ENCODE measurements at regions not wholly inside any gene's neighbourhood (a gene's known extent, or its start where the extent isn't known, plus 50 kb on each side); places are given as distances from the start of the nearest gene placed in this dataset.

- no peak for FAIRE-seq
- TF ChIP-seq PAX5 (IDR thresholded peaks at IDR 0.05; ENCODE audit: insufficient read depth, low read length, severe bottlenecking) (no peak), SPI1 (IDR thresholded peaks at IDR 0.05; ENCODE audit: low read depth, low read length) (no peak), POLR2A (IDR thresholded peaks at IDR 0.05; ENCODE audit: low read depth, low read length) (no peak), POU2F2 (IDR thresholded peaks at IDR 0.05; ENCODE audit: low read depth, low read length) (no peak), TAF1 (IDR thresholded peaks at IDR 0.05; ENCODE audit: low read depth, low read length) (no peak), POLR2AphosphoS5 (IDR thresholded peaks at IDR 0.05; ENCODE audit: low read depth, low read length) (no peak)
- DNase-seq (ENCODE audit: insufficient read length, low spot score): no peak
These were observed 665.0 kb upstream of the MGMT start for GRCh38 chr10:128802062-128802461.

- DNase-seq (ENCODE audit: insufficient read length, low spot score) (no peak), FAIRE-seq (no peak)
- TF ChIP-seq POLR2A (IDR thresholded peaks at IDR 0.05; ENCODE audit: low read depth, low read length) (no peak), SPI1 (IDR thresholded peaks at IDR 0.05; ENCODE audit: low read depth, low read length) (no peak), POLR2AphosphoS5 (IDR thresholded peaks at IDR 0.05; ENCODE audit: low read depth, low read length) (no peak), POU2F2 (IDR thresholded peaks at IDR 0.05; ENCODE audit: low read depth, low read length) (no peak), TAF1 (IDR thresholded peaks at IDR 0.05; ENCODE audit: low read depth, low read length) (no peak)
These were observed 663.3 kb upstream of the MGMT start for GRCh38 chr10:128803790-128804189.

GRCh38 chr10:128804411-128804810 is 662.6 kb upstream of the MGMT start:
- DNase-seq (ENCODE audit: insufficient read length, low spot score) (no peak), FAIRE-seq (no peak)
- no peak for TF ChIP-seq POLR2AphosphoS5 (IDR thresholded peaks at IDR 0.05; ENCODE audit: low read depth, low read length)
- TF ChIP-seq POU2F2 (IDR thresholded peaks at IDR 0.05; ENCODE audit: low read depth, low read length): no peak

- DNase-seq (ENCODE audit: insufficient read length, low spot score) (no peak), FAIRE-seq (no peak)
- TF ChIP-seq TAF1 (IDR thresholded peaks at IDR 0.05; ENCODE audit: low read depth, low read length) (no peak), POLR2AphosphoS5 (IDR thresholded peaks at IDR 0.05; ENCODE audit: low read depth, low read length) (no peak), POLR2A (IDR thresholded peaks at IDR 0.05; ENCODE audit: low read depth, low read length) (no peak), SPI1 (IDR thresholded peaks at IDR 0.05; ENCODE audit: low read depth, low read length) (no peak)
These were observed 658.1 kb upstream of the MGMT start for GRCh38 chr10:128808921-128809440.

- TF ChIP-seq SPI1 (IDR thresholded peaks at IDR 0.05; ENCODE audit: low read depth, low read length): no peak
- no peak for TF ChIP-seq PAX5 (IDR thresholded peaks at IDR 0.05; ENCODE audit: insufficient read depth, low read length, severe bottlenecking)
- TF ChIP-seq POU2F2 (IDR thresholded peaks at IDR 0.05; ENCODE audit: low read depth, low read length): no peak
- no peak for TF ChIP-seq TAF1 (IDR thresholded peaks at IDR 0.05; ENCODE audit: low read depth, low read length)
- TF ChIP-seq POLR2A (IDR thresholded peaks at IDR 0.05; ENCODE audit: low read depth, low read length): no peak
- no peak for TF ChIP-seq POLR2AphosphoS5 (IDR thresholded peaks at IDR 0.05; ENCODE audit: low read depth, low read length)
- no peak for FAIRE-seq
- DNase-seq (ENCODE audit: insufficient read length, low spot score): no peak
These were observed 655.5 kb upstream of the MGMT start for GRCh38 chr10:128811511-128811910.

- no peak for FAIRE-seq
- no peak for TF ChIP-seq TAF1 (IDR thresholded peaks at IDR 0.05; ENCODE audit: low read depth, low read length)
- no peak for TF ChIP-seq POLR2AphosphoS5 (IDR thresholded peaks at IDR 0.05; ENCODE audit: low read depth, low read length)
- TF ChIP-seq PAX5 (IDR thresholded peaks at IDR 0.05; ENCODE audit: insufficient read depth, low read length, severe bottlenecking): no peak
- no peak for TF ChIP-seq SPI1 (IDR thresholded peaks at IDR 0.05; ENCODE audit: low read depth, low read length)
- TF ChIP-seq POU2F2 (IDR thresholded peaks at IDR 0.05; ENCODE audit: low read depth, low read length): no peak
- TF ChIP-seq POLR2A (IDR thresholded peaks at IDR 0.05; ENCODE audit: low read depth, low read length): no peak
- no peak for DNase-seq (ENCODE audit: insufficient read length, low spot score)
These were observed 655.0 kb upstream of the MGMT start for GRCh38 chr10:128812000-128812399.

- no peak for DNase-seq (ENCODE audit: insufficient read length, low spot score)
- TF ChIP-seq TAF1 (IDR thresholded peaks at IDR 0.05; ENCODE audit: low read depth, low read length) (no peak), POLR2AphosphoS5 (IDR thresholded peaks at IDR 0.05; ENCODE audit: low read depth, low read length) (no peak), POU2F2 (IDR thresholded peaks at IDR 0.05; ENCODE audit: low read depth, low read length) (no peak), PAX5 (IDR thresholded peaks at IDR 0.05; ENCODE audit: insufficient read depth, low read length, severe bottlenecking) (no peak), POLR2A (IDR thresholded peaks at IDR 0.05; ENCODE audit: low read depth, low read length) (no peak), SPI1 (IDR thresholded peaks at IDR 0.05; ENCODE audit: low read depth, low read length) (no peak)
- no peak for FAIRE-seq
These were observed 653.5 kb upstream of the MGMT start for GRCh38 chr10:128813574-128813973.

GRCh38 chr10:128814024-128814423 is 653.0 kb upstream of the MGMT start:
- TF ChIP-seq PAX5 (IDR thresholded peaks at IDR 0.05; ENCODE audit: insufficient read depth, low read length, severe bottlenecking) (no peak), SPI1 (IDR thresholded peaks at IDR 0.05; ENCODE audit: low read depth, low read length) (no peak), POU2F2 (IDR thresholded peaks at IDR 0.05; ENCODE audit: low read depth, low read length) (no peak), POLR2AphosphoS5 (IDR thresholded peaks at IDR 0.05; ENCODE audit: low read depth, low read length) (no peak), POLR2A (IDR thresholded peaks at IDR 0.05; ENCODE audit: low read depth, low read length) (no peak), TAF1 (IDR thresholded peaks at IDR 0.05; ENCODE audit: low read depth, low read length) (no peak)
- FAIRE-seq (no peak), DNase-seq (ENCODE audit: insufficient read length, low spot score) (no peak)

GRCh38 chr10:128814782-128815181 is 652.3 kb upstream of the MGMT start:
- DNase-seq (ENCODE audit: insufficient read length, low spot score) (no peak), FAIRE-seq (no peak)
- no peak for TF ChIP-seq POU2F2 (IDR thresholded peaks at IDR 0.05; ENCODE audit: low read depth, low read length)
- TF ChIP-seq POLR2A (IDR thresholded peaks at IDR 0.05; ENCODE audit: low read depth, low read length): no peak
- no peak for TF ChIP-seq SPI1 (IDR thresholded peaks at IDR 0.05; ENCODE audit: low read depth, low read length)
- no peak for TF ChIP-seq TAF1 (IDR thresholded peaks at IDR 0.05; ENCODE audit: low read depth, low read length)
- TF ChIP-seq PAX5 (IDR thresholded peaks at IDR 0.05; ENCODE audit: insufficient read depth, low read length, severe bottlenecking): no peak
- no peak for TF ChIP-seq POLR2AphosphoS5 (IDR thresholded peaks at IDR 0.05; ENCODE audit: low read depth, low read length)

GRCh38 chr10:128816726-128817125 is 650.3 kb upstream of the MGMT start:
- TF ChIP-seq POLR2A (IDR thresholded peaks at IDR 0.05; ENCODE audit: low read depth, low read length): no peak
- TF ChIP-seq TAF1 (IDR thresholded peaks at IDR 0.05; ENCODE audit: low read depth, low read length): no peak
- TF ChIP-seq SPI1 (IDR thresholded peaks at IDR 0.05; ENCODE audit: low read depth, low read length): no peak
- no peak for TF ChIP-seq PAX5 (IDR thresholded peaks at IDR 0.05; ENCODE audit: insufficient read depth, low read length, severe bottlenecking)
- no peak for TF ChIP-seq POLR2AphosphoS5 (IDR thresholded peaks at IDR 0.05; ENCODE audit: low read depth, low read length)
- no peak for TF ChIP-seq POU2F2 (IDR thresholded peaks at IDR 0.05; ENCODE audit: low read depth, low read length)
- DNase-seq (ENCODE audit: insufficient read length, low spot score) (no peak), FAIRE-seq (no peak)

Data from GM12891 (cell line).